ENCODE measurements at regions not wholly inside any gene's neighbourhood (a gene's known extent, or its start where the extent isn't known, plus 50 kb on each side); places are given as distances from the start of the nearest gene placed in this dataset.

- TF ChIP-seq ZNF646 (CRISPR knock-in tag; IDR thresholded peaks at IDR 0.05), result no peak
- TF ChIP-seq FOXA1 (IDR thresholded peaks at IDR 0.05), result no peak
- TF ChIP-seq FOXA1 (CRISPR knock-in tag; IDR thresholded peaks at IDR 0.05), result no peak
- no peak for TF ChIP-seq TFDP2 (CRISPR knock-in tag; IDR thresholded peaks at IDR 0.05)
- TF ChIP-seq SAP130 (CRISPR knock-in tag; IDR thresholded peaks at IDR 0.05; ENCODE audit: low read depth), result peak; percentile 45; the same call in 1 of the 2 replicates
- TF ChIP-seq ZNF33A (CRISPR knock-in tag; IDR thresholded peaks at IDR 0.05; ENCODE audit: borderline replicate concordance), result no peak
- TF ChIP-seq KDM4B (CRISPR knock-in tag; IDR thresholded peaks at IDR 0.05), result no peak
- no peak for TF ChIP-seq CBFB (CRISPR knock-in tag; IDR thresholded peaks at IDR 0.05)
- TF ChIP-seq HMGXB4 (CRISPR knock-in tag; IDR thresholded peaks at IDR 0.05; ENCODE audit: borderline replicate concordance in 1 of 2, low read depth in 1 of 2), result peak; percentile 37 to 68; a peak in 2 of 4 replicates
- no peak for TF ChIP-seq JARID2 (CRISPR knock-in tag; IDR thresholded peaks at IDR 0.05; ENCODE audit: insufficient replicate concordance)
- no peak for TF ChIP-seq ZNF691 (CRISPR knock-in tag; IDR thresholded peaks at IDR 0.05; ENCODE audit: borderline replicate concordance, low read depth)
- TF ChIP-seq NFKBIZ (CRISPR knock-in tag; IDR thresholded peaks at IDR 0.05), result no peak
- TF ChIP-seq ZNF710 (CRISPR knock-in tag; IDR thresholded peaks at IDR 0.05; ENCODE audit: borderline replicate concordance), result no peak
- TF ChIP-seq ZNF737 (CRISPR knock-in tag; IDR thresholded peaks at IDR 0.05; ENCODE audit: borderline replicate concordance), result no peak
These were observed 344.3 kb upstream of the KLF3 start (continued) for GRCh38 chr4:38319456-38320342.
